ENCODE measurements at regions not wholly inside any gene's neighbourhood (a gene's known extent, or its start where the extent isn't known, plus 50 kb on each side); places are given as distances from the start of the nearest gene placed in this dataset.

- no peak for DNase-seq (ENCODE audit: low read depth)
These were observed 282.7 kb upstream of the CITED2 start for GRCh38 chr6:139657119-139657518.

GRCh38 chr6:139655783-139656705 is 281.6 kb upstream of the CITED2 start:
- DNase-seq (ENCODE audit: low read depth) = no peak

- DNase-seq (ENCODE audit: low read depth) = no peak
These were observed 280.7 kb upstream of the CITED2 start for GRCh38 chr6:139654888-139655782.

GRCh38 chr6:139654309-139654708 is 279.9 kb upstream of the CITED2 start:
- DNase-seq (ENCODE audit: low read depth) = no peak

GRCh38 chr6:139653111-139653510 is 278.7 kb upstream of the CITED2 start:
- no peak for DNase-seq (ENCODE audit: low read depth)

- DNase-seq (ENCODE audit: low read depth) = no peak
These were observed 276.5 kb upstream of the CITED2 start for GRCh38 chr6:139650941-139651340.

- no peak for DNase-seq (ENCODE audit: low read depth)
These were observed 275.3 kb upstream of the CITED2 start for GRCh38 chr6:139649732-139650131.

GRCh38 chr6:139649128-139649527 is 274.7 kb upstream of the CITED2 start:
- DNase-seq (ENCODE audit: low read depth) = no peak

- no peak for DNase-seq (ENCODE audit: low read depth)
These were observed 274.1 kb upstream of the CITED2 start for GRCh38 chr6:139648430-139649000.

GRCh38 chr6:139647841-139648240 is 273.4 kb upstream of the CITED2 start:
- no peak for DNase-seq (ENCODE audit: low read depth)

- no peak for DNase-seq (ENCODE audit: low read depth)
These were observed 272.6 kb upstream of the CITED2 start for GRCh38 chr6:139647016-139647415.

- DNase-seq (ENCODE audit: low read depth) = no peak
These were observed 270.4 kb upstream of the CITED2 start for GRCh38 chr6:139644821-139645220.

GRCh38 chr6:139643986-139644385 is 269.5 kb upstream of the CITED2 start:
- no peak for DNase-seq (ENCODE audit: low read depth)

- no peak for DNase-seq (ENCODE audit: low read depth)
These were observed 267.9 kb upstream of the CITED2 start for GRCh38 chr6:139642346-139642745.

- DNase-seq (ENCODE audit: low read depth) = no peak
These were observed 266.9 kb upstream of the CITED2 start for GRCh38 chr6:139641376-139641775.

- DNase-seq (ENCODE audit: low read depth) = no peak
These were observed 266.5 kb upstream of the CITED2 start for GRCh38 chr6:139640921-139641320.

- no peak for DNase-seq (ENCODE audit: low read depth)
These were observed 266.0 kb upstream of the CITED2 start for GRCh38 chr6:139640448-139640847.

GRCh38 chr6:139639507-139639906 is 265.1 kb upstream of the CITED2 start:
- DNase-seq (ENCODE audit: low read depth) = no peak

- DNase-seq (ENCODE audit: low read depth) = no peak
These were observed 263.9 kb upstream of the CITED2 start for GRCh38 chr6:139638179-139638941.

- DNase-seq (ENCODE audit: low read depth) = no peak
These were observed 263.3 kb upstream of the CITED2 start for GRCh38 chr6:139637766-139638165.

GRCh38 chr6:139636391-139636790 is 261.9 kb upstream of the CITED2 start:
- DNase-seq (ENCODE audit: low read depth) = no peak
